Esophagus muscularis mucosa (tissue), 4 donors: ENCODE measurements at regions not wholly inside any gene's neighbourhood (a gene's known extent, or its start where the extent isn't known, plus 50 kb on each side); places are given as distances from the start of the nearest gene placed in this dataset.

ENCODE experiments used
- CTCF ChIP-seq, 3 experiments: fragments of 200-600 bp in 2 of 3; fragments of 450-650 bp in 1 of 3; sonication (generic) in 2 of 3; IDR thresholded peaks; one replicate each; pipeline ENCODE4 v1.5.1; 2017 to 2019; ENCODE audit warnings: antibody characterized with exemption in 3 of 3, mild to moderate bottlenecking in 2 of 3, moderate library complexity in 1 of 3
- EP300 ChIP-seq: sonication (generic); formaldehyde crosslinking; IDR thresholded peaks from one replicate; pipeline ENCODE4 v1.6.1; 2017; ENCODE audit warnings: antibody characterized with exemption
- POLR2AphosphoS5 ChIP-seq, 2 donors: sonication (generic); formaldehyde crosslinking; IDR thresholded peaks; one replicate each; pipeline ENCODE4 v1.6.1; 2017; ENCODE audit warnings: antibody characterized with exemption in 2 of 2

GRCh38 chr5:107790671-107791070 is 119.9 kb upstream of the EFNA5 start:
- no peak for TF ChIP-seq CTCF (IDR thresholded peaks at IDR 0.05)
- TF ChIP-seq EP300 = no peak
- no peak for TF ChIP-seq POLR2AphosphoS5 (IDR thresholded peaks at IDR 0.05)
